ENCODE measurements at regions not wholly inside any gene's neighbourhood (a gene's known extent, or its start where the extent isn't known, plus 50 kb on each side); places are given as distances from the start of the nearest gene placed in this dataset.

DNA sequence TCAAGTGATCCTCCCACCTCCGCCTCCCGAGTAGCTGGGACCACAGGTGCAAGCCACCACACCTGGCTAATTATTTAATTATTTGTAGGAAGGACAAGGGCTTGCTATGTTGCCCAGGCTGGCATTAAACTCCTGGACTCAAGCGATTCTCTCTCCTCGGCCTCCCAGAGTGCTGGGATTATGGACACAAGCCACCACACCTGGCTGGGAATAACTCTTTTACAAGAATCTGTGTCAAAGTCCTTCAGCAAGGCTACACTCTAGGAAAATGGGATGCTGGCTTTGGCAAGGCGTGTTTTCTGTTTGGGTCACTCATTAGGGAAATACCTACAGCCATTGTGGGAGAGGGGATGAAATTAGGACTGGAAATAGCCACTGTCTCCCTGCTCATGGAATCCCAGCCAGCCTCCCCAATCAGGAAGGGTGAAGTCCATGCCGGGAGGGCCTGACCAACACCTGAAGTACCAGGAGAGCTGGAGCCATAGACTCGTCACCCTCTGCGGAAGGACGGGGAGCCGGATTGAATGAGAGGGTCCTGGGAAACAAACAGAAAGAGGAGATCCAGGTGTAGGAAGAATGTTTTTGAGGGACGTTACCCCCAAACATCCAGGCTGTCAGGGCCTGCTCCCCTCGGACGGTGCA, 72.2 kb upstream of the MYL10 start:
- no peaks in the 10 kb centered on the region for H3K27me3 ChIP-seq (ENCODE audit: insufficient read depth, low read length, poor library complexity, severe bottlenecking)
- CTCF ChIA-PET = interaction anchor here (0.6 kb wide), 1 partner anchor 376 kb away, joined by 3 read pairs; no protein-coding TSS in a partner anchor
- Mint-ChIP-seq H3K9me3 (no peaks in the 10 kb centered on the region), H3K27me3 (peaks cover 2 to 4% of the 10 kb centered on the region in 2 donors), H3K4me1 (no peaks in the 10 kb centered on the region), H3K4me3 (no peak overlapping the region), H3K27ac (no peak overlapping the region), H3K36me3 (no peaks in the 10 kb centered on the region)
- H3K36me3 ChIP-seq (ENCODE audit: insufficient read depth, low read length) = no peaks in the 10 kb centered on the region
- no peak overlapping the region for H3K4me3 ChIP-seq (ENCODE audit: low read length)
- H3K27ac ChIP-seq (ENCODE audit: low read depth, low read length) = no peak overlapping the region
- no peaks in the 10 kb centered on the region for H3K9me3 ChIP-seq (ENCODE audit: low read length)
- H3K4me1 ChIP-seq (ENCODE audit: insufficient read depth, low read length) = no peaks in the 10 kb centered on the region
- DNase-seq = no peak
- POLR2A ChIA-PET = no interaction called here

- peaks cover 2 to 3% of the 10 kb centered on the region in 2 donors for H3K27me3 Mint-ChIP-seq
- ChIA-PET POLR2A (interaction anchor here (0.6 kb wide), 1 partner anchor 51 kb away, joined by 5 read pairs; no protein-coding TSS in a partner anchor), CTCF (interaction anchor here (0.7 kb wide), 1 partner anchor 302 kb away, joined by 3 read pairs; no protein-coding TSS in a partner anchor)
- no peaks in the 10 kb centered on the region for H3K4me1 Mint-ChIP-seq
- H3K27ac Mint-ChIP-seq = no peak overlapping the region
- Histone ChIP-seq H3K36me3 (ENCODE audit: insufficient read depth, low read length) (no peaks in the 10 kb centered on the region), H3K9me3 (ENCODE audit: low read length) (no peaks in the 10 kb centered on the region), H3K4me3 (ENCODE audit: low read length) (no peak overlapping the region), H3K4me1 (ENCODE audit: insufficient read depth, low read length) (no peaks in the 10 kb centered on the region), H3K27ac (ENCODE audit: low read depth, low read length) (no peak overlapping the region), H3K27me3 (ENCODE audit: insufficient read depth, low read length, poor library complexity, severe bottlenecking) (no peaks in the 10 kb centered on the region)
- DNase-seq = no peak
- no peak overlapping the region for H3K4me3 Mint-ChIP-seq
- no peaks in the 10 kb centered on the region for H3K36me3 Mint-ChIP-seq
- H3K9me3 Mint-ChIP-seq = no peaks in the 10 kb centered on the region
Observed at GRCh38 chr7:101702362-101702850, 73.3 kb upstream of the MYL10 start.

GRCh38 chr7:101705331-101705730, 76.2 kb upstream of the MYL10 start:
- no peak overlapping the region for H3K4me3 Mint-ChIP-seq
- no peaks in the 10 kb centered on the region for H3K4me1 ChIP-seq (ENCODE audit: insufficient read depth, low read length)
- no peaks in the 10 kb centered on the region for H3K27me3 ChIP-seq (ENCODE audit: insufficient read depth, low read length, poor library complexity, severe bottlenecking)
- H3K27ac Mint-ChIP-seq = no peak overlapping the region
- no peaks in the 10 kb centered on the region for H3K4me1 Mint-ChIP-seq
- no peaks in the 10 kb centered on the region for H3K36me3 ChIP-seq (ENCODE audit: insufficient read depth, low read length)
- ChIA-PET POLR2A (no interaction called here), CTCF (no interaction called here)
- no peak overlapping the region for H3K27ac ChIP-seq (ENCODE audit: low read depth, low read length)
- no peak for DNase-seq
- H3K4me3 ChIP-seq (ENCODE audit: low read length) = no peak overlapping the region
- no peaks in the 10 kb centered on the region for H3K9me3 ChIP-seq (ENCODE audit: low read length)
- H3K36me3 Mint-ChIP-seq = no peaks in the 10 kb centered on the region
- peaks cover 3 to 4% of the 10 kb centered on the region in 2 donors for H3K27me3 Mint-ChIP-seq
- H3K9me3 Mint-ChIP-seq = no peaks in the 10 kb centered on the region

DNA sequence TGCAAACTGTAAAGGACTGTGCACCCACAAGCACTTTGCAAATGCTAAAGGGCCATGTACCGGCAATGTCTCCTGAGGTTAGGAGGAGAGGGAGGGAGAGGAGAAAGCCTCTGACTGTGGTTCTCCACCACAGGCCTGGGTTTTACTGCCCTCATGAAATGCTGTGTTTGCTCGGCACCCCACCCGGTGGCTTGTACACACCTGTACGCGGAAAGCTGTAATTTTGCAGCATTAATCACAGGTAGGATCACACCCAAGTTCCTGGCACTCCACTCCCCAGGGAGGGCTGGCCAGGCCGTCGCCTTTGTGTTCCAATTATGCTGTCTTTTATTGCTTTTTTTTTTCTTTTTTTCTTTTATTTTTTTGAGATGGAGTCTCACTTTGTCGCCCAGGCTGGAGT, 78.5 kb upstream of the MYL10 start:
- Histone ChIP-seq H3K9me3 (ENCODE audit: low read length) (no peaks in the 10 kb centered on the region), H3K4me1 (ENCODE audit: insufficient read depth, low read length) (no peaks in the 10 kb centered on the region), H3K27ac (ENCODE audit: low read depth, low read length) (no peak overlapping the region), H3K4me3 (ENCODE audit: low read length) (no peak overlapping the region), H3K36me3 (ENCODE audit: insufficient read depth, low read length) (no peaks in the 10 kb centered on the region), H3K27me3 (ENCODE audit: insufficient read depth, low read length, poor library complexity, severe bottlenecking) (no peaks in the 10 kb centered on the region)
- H3K27ac Mint-ChIP-seq = no peak overlapping the region
- POLR2A ChIA-PET = no interaction called here
- CTCF ChIA-PET = no interaction called here
- H3K4me1 Mint-ChIP-seq = no peaks in the 10 kb centered on the region
- H3K27me3 Mint-ChIP-seq = peaks cover 2 to 3% of the 10 kb centered on the region in 2 donors
- DNase-seq = no peak
- no peak overlapping the region for H3K4me3 Mint-ChIP-seq
- H3K9me3 Mint-ChIP-seq = no peaks in the 10 kb centered on the region
- H3K36me3 Mint-ChIP-seq = no peaks in the 10 kb centered on the region

GRCh38 chr7:101708223-101708622, 79.1 kb upstream of the MYL10 start:
- CTCF ChIA-PET = no interaction called here
- Histone ChIP-seq H3K27me3 (ENCODE audit: insufficient read depth, low read length, poor library complexity, severe bottlenecking) (no peaks in the 10 kb centered on the region), H3K4me1 (ENCODE audit: insufficient read depth, low read length) (no peaks in the 10 kb centered on the region), H3K9me3 (ENCODE audit: low read length) (no peaks in the 10 kb centered on the region), H3K4me3 (ENCODE audit: low read length) (no peak overlapping the region), H3K36me3 (ENCODE audit: insufficient read depth, low read length) (no peaks in the 10 kb centered on the region), H3K27ac (ENCODE audit: low read depth, low read length) (no peak overlapping the region)
- Mint-ChIP-seq H3K4me3 (no peak overlapping the region), H3K4me1 (no peaks in the 10 kb centered on the region), H3K36me3 (no peaks in the 10 kb centered on the region), H3K9me3 (no peaks in the 10 kb centered on the region), H3K27ac (no peak overlapping the region), H3K27me3 (peaks cover 2 to 3% of the 10 kb centered on the region in 2 donors)
- no peak for DNase-seq
- POLR2A ChIA-PET = no interaction called here

DNA sequence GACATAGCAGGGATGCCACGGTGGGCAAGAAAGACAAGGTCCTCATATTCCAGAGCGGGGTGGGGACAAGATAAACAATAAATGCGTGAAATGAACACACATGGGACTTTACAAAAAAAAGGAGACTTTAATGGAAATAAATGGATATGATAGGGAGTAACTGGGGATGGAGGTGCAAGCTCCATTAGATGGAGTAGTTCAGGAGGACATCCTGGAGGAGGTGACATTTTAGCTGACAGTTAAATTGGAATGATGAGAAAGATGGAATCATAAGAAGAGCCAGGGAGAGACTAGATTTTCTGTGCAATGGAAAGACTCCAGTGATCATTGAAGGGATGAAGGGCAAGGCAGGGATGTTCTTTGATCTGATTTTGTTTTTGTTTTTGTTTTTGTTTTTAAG, 83.6 kb upstream of the MYL10 start:
- no peak overlapping the region for H3K27ac ChIP-seq (ENCODE audit: low read depth, low read length)
- Mint-ChIP-seq H3K27ac (no peak overlapping the region), H3K36me3 (no peaks in the 10 kb centered on the region), H3K9me3 (no peaks in the 10 kb centered on the region), H3K27me3 (peaks cover 0 to 3% of the 10 kb centered on the region in 2 donors), H3K4me1 (no peaks in the 10 kb centered on the region), H3K4me3 (no peak overlapping the region)
- no peaks in the 10 kb centered on the region for H3K4me1 ChIP-seq (ENCODE audit: insufficient read depth, low read length)
- H3K36me3 ChIP-seq (ENCODE audit: insufficient read depth, low read length) = no peaks in the 10 kb centered on the region
- POLR2A ChIA-PET = no interaction called here
- CTCF ChIA-PET = no interaction called here
- no peak for DNase-seq
- no peak overlapping the region for H3K4me3 ChIP-seq (ENCODE audit: low read length)
- H3K27me3 ChIP-seq (ENCODE audit: insufficient read depth, low read length, poor library complexity, severe bottlenecking) = no peaks in the 10 kb centered on the region
- H3K9me3 ChIP-seq (ENCODE audit: low read length) = no peaks in the 10 kb centered on the region

- H3K4me1 Mint-ChIP-seq = no peaks in the 10 kb centered on the region
- ChIA-PET POLR2A (no interaction called here), CTCF (interaction anchor here (0.6 kb wide), 1 partner anchor 462 kb away, joined by 3 read pairs; no protein-coding TSS in a partner anchor)
- H3K27ac Mint-ChIP-seq = no peak overlapping the region
- Histone ChIP-seq H3K4me1 (ENCODE audit: insufficient read depth, low read length) (no peaks in the 10 kb centered on the region), H3K27ac (ENCODE audit: low read depth, low read length) (no peak overlapping the region), H3K9me3 (ENCODE audit: low read length) (no peaks in the 10 kb centered on the region), H3K4me3 (ENCODE audit: low read length) (no peak overlapping the region), H3K27me3 (ENCODE audit: insufficient read depth, low read length, poor library complexity, severe bottlenecking) (no peaks in the 10 kb centered on the region), H3K36me3 (ENCODE audit: insufficient read depth, low read length) (no peaks in the 10 kb centered on the region)
- DNase-seq = no peak
- no peaks in the 10 kb centered on the region for H3K36me3 Mint-ChIP-seq
- no peaks in the 10 kb centered on the region for H3K9me3 Mint-ChIP-seq
- no peak overlapping the region for H3K4me3 Mint-ChIP-seq
- H3K27me3 Mint-ChIP-seq = peaks cover 3 to 5% of the 10 kb centered on the region in 2 donors
Observed at GRCh38 chr7:101714097-101714496, 85.0 kb upstream of the MYL10 start.

DNA sequence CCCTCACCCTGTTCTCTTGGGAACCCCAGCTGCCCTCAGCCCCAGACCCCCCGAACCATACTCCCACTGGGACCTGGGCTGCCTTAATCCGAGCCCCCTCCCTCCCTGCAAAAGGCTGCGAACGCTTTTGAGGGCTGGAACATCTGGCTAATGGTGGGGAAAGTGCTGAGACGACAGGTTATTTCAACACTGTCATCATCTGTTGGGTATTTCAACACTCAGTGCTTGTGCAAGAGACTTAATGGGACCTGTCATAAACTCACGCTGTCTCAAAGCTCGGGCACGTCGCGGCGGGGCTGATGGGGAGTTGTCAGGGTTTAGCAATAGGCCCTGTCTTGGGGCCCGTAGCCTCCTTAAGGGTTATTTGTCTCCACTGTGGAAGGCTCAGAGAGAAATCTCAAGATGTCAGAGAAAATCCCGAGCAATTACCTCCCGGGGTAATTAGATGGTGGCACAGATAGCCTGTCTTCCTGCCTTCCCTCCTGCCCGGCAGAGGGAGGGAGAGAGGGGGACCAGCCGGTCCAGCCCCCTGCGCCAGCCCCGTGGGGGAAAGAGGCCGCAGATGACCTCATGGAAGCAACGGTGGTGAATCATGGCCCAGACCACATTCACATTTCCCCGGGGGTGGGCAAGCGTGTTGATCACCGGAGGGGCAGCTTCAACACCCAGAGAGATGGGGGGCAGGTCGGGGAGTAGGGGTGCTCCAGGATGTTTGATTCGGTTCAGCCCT, 88.7 kb upstream of the MYL10 start:
- H3K4me3 Mint-ChIP-seq = no peak overlapping the region
- H3K4me1 ChIP-seq (ENCODE audit: insufficient read depth, low read length) = no peaks in the 10 kb centered on the region
- no peaks in the 10 kb centered on the region for H3K9me3 ChIP-seq (ENCODE audit: low read length)
- no peak overlapping the region for H3K27ac ChIP-seq (ENCODE audit: low read depth, low read length)
- peaks cover 1 to 8% of the 10 kb centered on the region in 2 donors for H3K27me3 Mint-ChIP-seq
- no peaks in the 10 kb centered on the region for H3K36me3 Mint-ChIP-seq
- H3K27ac Mint-ChIP-seq = no peak overlapping the region
- H3K4me1 Mint-ChIP-seq = no peaks in the 10 kb centered on the region
- no peaks in the 10 kb centered on the region for H3K36me3 ChIP-seq (ENCODE audit: insufficient read depth, low read length)
- ChIA-PET POLR2A (no interaction called here), CTCF (no interaction called here)
- no peak for DNase-seq
- H3K4me3 ChIP-seq (ENCODE audit: low read length) = no peak overlapping the region
- H3K9me3 Mint-ChIP-seq = no peaks in the 10 kb centered on the region
- H3K27me3 ChIP-seq (ENCODE audit: insufficient read depth, low read length, poor library complexity, severe bottlenecking) = no peaks in the 10 kb centered on the region
